ENCODE measurements at regions not wholly inside any gene's neighbourhood (a gene's known extent, or its start where the extent isn't known, plus 50 kb on each side); places are given as distances from the start of the nearest gene placed in this dataset.

DNA sequence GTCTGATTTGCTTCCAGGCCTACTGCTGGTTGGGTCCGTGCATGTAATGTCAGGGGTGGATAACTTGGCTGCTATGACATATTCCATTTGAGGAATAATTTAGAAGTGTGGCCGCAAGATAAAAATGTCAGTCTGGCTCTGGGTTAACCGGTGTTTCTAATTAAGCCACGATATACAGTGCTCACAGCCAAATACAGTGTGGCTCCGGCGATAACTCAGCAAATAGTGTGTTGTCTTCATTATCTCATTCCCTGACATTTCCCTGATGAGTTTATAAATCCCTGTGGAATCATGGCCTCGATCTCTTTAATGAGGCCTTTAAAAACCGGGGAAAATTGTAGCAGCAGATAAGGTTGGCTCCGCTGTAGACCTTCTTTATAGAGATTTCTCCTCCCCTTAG, 1125.0 kb downstream of the TYW1 start:
- no peak for TF ChIP-seq CTCF (IDR thresholded peaks at IDR 0.05 in 4 of 5, conservative IDR thresholded peaks at IDR 0.05 in 1 of 5)
- TF ChIP-seq POLR2A (IDR thresholded peaks at IDR 0.05): no peak

Data from gastrocnemius medialis (tissue), 4 donors.